Prostate gland (tissue), 2 donors: ENCODE measurements at regions not wholly inside any gene's neighbourhood (a gene's known extent, or its start where the extent isn't known, plus 50 kb on each side); places are given as distances from the start of the nearest gene placed in this dataset.

Experiments
- POLR2A ChIP-seq: fragments of 450-650 bp; IDR thresholded peaks from one replicate; pipeline ENCODE4 v1.6.1; 2016; ENCODE audit warnings: antibody characterized with exemption, mild to moderate bottlenecking
- POLR2AphosphoS5 ChIP-seq: sonication (generic); formaldehyde crosslinking; IDR thresholded peaks from one replicate; pipeline ENCODE4 v1.6.1; 2017; ENCODE audit warnings: antibody characterized with exemption
- TF ChIP-seq, protein P1 (sequence below), 4 experiments: fragments of 200-600 bp in 2 of 4; fragments of 450-650 bp in 2 of 4; sonication (generic) in 2 of 4; IDR thresholded peaks; 1 replicate in 3 of 4; 2 replicates in 1 of 4; pipeline ENCODE4 v1.5.1; 2016 to 2019; ENCODE audit warnings: antibody characterized with exemption in 4 of 4, mild to moderate bottlenecking in 2 of 4, moderate library complexity in 2 of 4

- TF ChIP-seq, protein P1, sequence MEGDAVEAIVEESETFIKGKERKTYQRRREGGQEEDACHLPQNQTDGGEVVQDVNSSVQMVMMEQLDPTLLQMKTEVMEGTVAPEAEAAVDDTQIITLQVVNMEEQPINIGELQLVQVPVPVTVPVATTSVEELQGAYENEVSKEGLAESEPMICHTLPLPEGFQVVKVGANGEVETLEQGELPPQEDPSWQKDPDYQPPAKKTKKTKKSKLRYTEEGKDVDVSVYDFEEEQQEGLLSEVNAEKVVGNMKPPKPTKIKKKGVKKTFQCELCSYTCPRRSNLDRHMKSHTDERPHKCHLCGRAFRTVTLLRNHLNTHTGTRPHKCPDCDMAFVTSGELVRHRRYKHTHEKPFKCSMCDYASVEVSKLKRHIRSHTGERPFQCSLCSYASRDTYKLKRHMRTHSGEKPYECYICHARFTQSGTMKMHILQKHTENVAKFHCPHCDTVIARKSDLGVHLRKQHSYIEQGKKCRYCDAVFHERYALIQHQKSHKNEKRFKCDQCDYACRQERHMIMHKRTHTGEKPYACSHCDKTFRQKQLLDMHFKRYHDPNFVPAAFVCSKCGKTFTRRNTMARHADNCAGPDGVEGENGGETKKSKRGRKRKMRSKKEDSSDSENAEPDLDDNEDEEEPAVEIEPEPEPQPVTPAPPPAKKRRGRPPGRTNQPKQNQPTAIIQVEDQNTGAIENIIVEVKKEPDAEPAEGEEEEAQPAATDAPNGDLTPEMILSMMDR (IDR thresholded peaks at IDR 0.05): no peak
- no peak for TF ChIP-seq POLR2A
- no peak for TF ChIP-seq POLR2AphosphoS5
Measured at GRCh38 chr5:163104464-163104863, 332.9 kb upstream of the CCNG1 start.
